Loucy (cell line): ENCODE measurements at regions not wholly inside any gene's neighbourhood (a gene's known extent, or its start where the extent isn't known, plus 50 kb on each side); places are given as distances from the start of the nearest gene placed in this dataset.

ENCODE experiments used
- H2AFZ ChIP-seq: fragments of 200-600 bp; sonication (generic); 2 replicates; pipeline ENCODE4 v1.6.0; 2016; ENCODE audit warnings: antibody characterized with exemption, mild to moderate bottlenecking, low read length, moderate library complexity
- H3F3A ChIP-seq: fragments of 200-600 bp; 2 replicates; pipeline ENCODE4 v1.6.0; 2016; ENCODE audit warnings: antibody characterized with exemption, low read depth, mild to moderate bottlenecking
- H3K27me3 ChIP-seq: fragments of 200-600 bp; sonication (generic); 2 replicates; pipeline ENCODE4 v1.6.1; 2014; ENCODE audit warnings: low read length, mild to moderate bottlenecking; ENCODE audit not compliant: insufficient read depth, poor library complexity, severe bottlenecking
- H3K36me3 ChIP-seq: fragments of 200-600 bp; sonication (generic); 2 replicates; pipeline ENCODE4 v1.6.1; 2016; ENCODE audit warnings: low read length; ENCODE audit not compliant: insufficient read depth
- H3K4me1 ChIP-seq: fragments of 200-600 bp; sonication (generic); 2 replicates; pipeline ENCODE4 v1.5.1; 2014; ENCODE audit warnings: low read length, mild to moderate bottlenecking; ENCODE audit not compliant: insufficient read depth, poor library complexity, severe bottlenecking
- H3K4me2 ChIP-seq: fragments of 200-600 bp; sonication (generic); 2 replicates; pipeline ENCODE4 v1.6.0; 2014; ENCODE audit warnings: antibody characterized with exemption, low read length, low read depth, mild to moderate bottlenecking; ENCODE audit not compliant: poor library complexity, severe bottlenecking
- H3K4me3 ChIP-seq: fragments of 200-600 bp; sonication (generic); 2 replicates; pipeline ENCODE4 v1.5.1; 2014; ENCODE audit warnings: low read length, mild to moderate bottlenecking, mixed read lengths; ENCODE audit not compliant: poor library complexity, severe bottlenecking
- H3K79me2 ChIP-seq: fragments of 200-600 bp; sonication (generic); 2 replicates; pipeline ENCODE4 v1.6.1; 2014; ENCODE audit warnings: low read length; ENCODE audit not compliant: insufficient read depth
- H3K9ac ChIP-seq: fragments of 200-600 bp; sonication (generic); 2 replicates; pipeline ENCODE4 v1.6.0; 2014; ENCODE audit warnings: mild to moderate bottlenecking, low read depth, low read length, moderate library complexity; ENCODE audit not compliant: poor library complexity, severe bottlenecking
- H3K9me2 ChIP-seq: fragments of 200-600 bp; sonication (generic); replicated peaks from 2 replicates; pipeline ENCODE4 v1.6.1; 2016; ENCODE audit warnings: low read depth, low read length, mixed read lengths
- H3K9me3 ChIP-seq: fragments of 200-600 bp; sonication (generic); 2 replicates; pipeline ENCODE4 v1.6.1; 2014; ENCODE audit warnings: mild to moderate bottlenecking, antibody characterized with exemption, low read length, low read depth; ENCODE audit not compliant: insufficient read depth
- H4K20me1 ChIP-seq: fragments of 200-600 bp; sonication (generic); 2 replicates; pipeline ENCODE4 v1.6.0; 2014; ENCODE audit warnings: antibody characterized with exemption, low read length, mild to moderate bottlenecking; ENCODE audit not compliant: insufficient read depth, poor library complexity, severe bottlenecking
- CTCF ChIP-seq: fragments of 200-600 bp; sonication (generic); conservative IDR thresholded peaks from 2 replicates; pipeline ENCODE4 v1.5.1; 2014; ENCODE audit warnings: mild to moderate bottlenecking, antibody characterized with exemption, low read length
- EZH2phosphoT487 ChIP-seq: fragments of 200-600 bp; IDR thresholded peaks from 2 replicates; pipeline ENCODE4 v1.6.1; 2018; ENCODE audit warnings: antibody characterized with exemption, mild to moderate bottlenecking, moderate library complexity, borderline replicate concordance

- H3K9me3 ChIP-seq, result peaks cover 6% of the 10 kb centered on the region; the same call in 1 of the 2 replicates
- H3K9ac ChIP-seq, result no peak overlapping the region
- peaks cover 34% of the 10 kb centered on the region for H3K4me1 ChIP-seq
Observed at GRCh38 chr2:771538-771937, 94.3 kb upstream of the TMEM18 start.

GRCh38 chr2:770776-771175 lies 93.6 kb upstream of the TMEM18 start:
- Histone ChIP-seq H3K4me1 (peaks cover 34% of the 10 kb centered on the region), H3K27me3 (no peaks in the 10 kb centered on the region), H2AFZ (no peak overlapping the region), H3K9me2 (no peaks in the 10 kb centered on the region), H3K9ac (no peak overlapping the region), H3K4me2 (no peak overlapping the region), H4K20me1 (no peaks in the 10 kb centered on the region), H3K79me2 (no peaks in the 10 kb centered on the region), H3K36me3 (no peaks in the 10 kb centered on the region), H3K4me3 (no peak overlapping the region), H3F3A (no peaks in the 10 kb centered on the region), H3K9me3 (peaks cover 6% of the 10 kb centered on the region; the same call in 1 of the 2 replicates)
- TF ChIP-seq EZH2phosphoT487 (no peak), CTCF (no peak)

More at GRCh38 chr2:771538-771937, 94.3 kb upstream of the TMEM18 start:
- Histone ChIP-seq H3K79me2 (no peaks in the 10 kb centered on the region), H3K9me2 (no peaks in the 10 kb centered on the region), H4K20me1 (no peaks in the 10 kb centered on the region), H3K4me2 (no peak overlapping the region), H3K27me3 (no peaks in the 10 kb centered on the region), H3K4me3 (no peak overlapping the region), H3K36me3 (no peaks in the 10 kb centered on the region), H2AFZ (no peak overlapping the region), H3F3A (no peaks in the 10 kb centered on the region)
- TF ChIP-seq CTCF, result no peak
- TF ChIP-seq EZH2phosphoT487, result no peak

GRCh38 chr2:769771-770170 lies 92.6 kb upstream of the TMEM18 start:
- 0 out of 2 replicates have a peak overlapping the region, but pooled peaks have one; percentile 9 for H2AFZ ChIP-seq
- peaks cover 34% of the 10 kb centered on the region for H3K4me1 ChIP-seq
- no peak for TF ChIP-seq CTCF
- no peak for TF ChIP-seq EZH2phosphoT487

More at GRCh38 chr2:769771-770170, 92.6 kb upstream of the TMEM18 start:
- Histone ChIP-seq H3K9me3 (peaks cover 6% of the 10 kb centered on the region; the same call in 1 of the 2 replicates), H3K4me3 (peak overlapping the region; percentile 19), H3K79me2 (no peaks in the 10 kb centered on the region), H3K9me2 (no peaks in the 10 kb centered on the region), H3K4me2 (peak overlapping the region; percentile 57), H3K27me3 (no peaks in the 10 kb centered on the region), H3K36me3 (no peaks in the 10 kb centered on the region), H4K20me1 (no peaks in the 10 kb centered on the region), H3F3A (no peaks in the 10 kb centered on the region), H3K9ac (no peak overlapping the region)
